HEK293 (cell line): ENCODE measurements at regions not wholly inside any gene's neighbourhood (a gene's known extent, or its start where the extent isn't known, plus 50 kb on each side); places are given as distances from the start of the nearest gene placed in this dataset.

Source experiments
- CTCF ChIA-PET: fragments of 350-600 bp; formaldehyde crosslinking; extraction: SDS; loops from one replicate; lab custom pipeline; 2021; ENCODE audit warnings: antibody characterized with exemption; lab: Yijun Ruan, JAX
- POLR2A ChIA-PET: fragments of 300-600 bp; formaldehyde crosslinking; extraction: SDS; loops from one replicate; lab custom pipeline; 2020; ENCODE audit warnings: antibody characterized with exemption, inconsistent platforms; lab: Yijun Ruan, JAX
- H3K27ac ChIP-seq: fragments of 200-500 bp; sonication (Bioruptor generic); 2 replicates; pipeline ENCODE4 v1.5.1; 2014; ENCODE audit warnings: low read depth, low read length, control low read depth, inconsistent platforms; ENCODE audit errors: extremely low read depth
- H3K36me3 ChIP-seq, 2 experiments: fragments of 200-500 bp in 1 of 2; sonication (Bioruptor generic) in 1 of 2; 1 replicate in 1 of 2; 2 replicates in 1 of 2; pipeline ENCODE4 v1.5.1; 2014 to 2017; ENCODE audit warnings: inconsistent platforms in 2 of 2, low read length in 2 of 2; ENCODE audit not compliant: control insufficient read depth in 2 of 2, insufficient read depth in 1 of 2
- H3K4me1 ChIP-seq: fragments of 200-500 bp; sonication (Bioruptor generic); 2 replicates; pipeline ENCODE4 v1.5.1; 2014; ENCODE audit warnings: mild to moderate bottlenecking, low read length, inconsistent platforms; ENCODE audit not compliant: control insufficient read depth, insufficient read depth
- H3K4me3 ChIP-seq: 2 replicates; pipeline ENCODE4 v1.5.1; 2011; ENCODE audit warnings: low read depth, mild to moderate bottlenecking, control low read depth, low read length, moderate library complexity
- H3K9me3 ChIP-seq: fragments of 200-500 bp; sonication (Bioruptor generic); 2 replicates; pipeline ENCODE4 v1.5.1; 2014; ENCODE audit warnings: low read depth, low read length, inconsistent platforms; ENCODE audit not compliant: control insufficient read depth, insufficient read depth
- IKZF3 ChIP-seq: fragments of 450-650 bp; IDR thresholded peaks from 2 replicates; pipeline ENCODE4 v1.5.0; 2018; ENCODE audit warnings: missing biosample characterization, mild to moderate bottlenecking, missing genetic modification characterization, moderate library complexity
- SETDB1 ChIP-seq: IDR thresholded peaks from one replicate; pipeline ENCODE4 v1.6.1; 2017; ENCODE audit warnings: mild to moderate bottlenecking, low read length, moderate library complexity, mixed read lengths; ENCODE audit not compliant: insufficient read length
- YY2 ChIP-seq: fragments of 450-650 bp; formaldehyde crosslinking; IDR thresholded peaks from 2 replicates; pipeline ENCODE4 v1.5.1; 2016; ENCODE audit warnings: missing biosample characterization, missing genetic modification characterization
- ZFHX2 ChIP-seq: fragments of 450-650 bp; formaldehyde crosslinking; conservative IDR thresholded peaks from 2 replicates; pipeline ENCODE4 v1.5.1; 2016; ENCODE audit warnings: missing biosample characterization, missing genetic modification characterization
- ZNF146 ChIP-seq: fragments of 450-650 bp; formaldehyde crosslinking; IDR thresholded peaks from 2 replicates; pipeline ENCODE4 v1.5.1; 2016; ENCODE audit warnings: missing biosample characterization, missing genetic modification characterization
- ZNF169 ChIP-seq: fragments of 450-650 bp; formaldehyde crosslinking; IDR thresholded peaks from 2 replicates; pipeline ENCODE4 v1.5.1; 2016; ENCODE audit warnings: missing biosample characterization, missing genetic modification characterization
- ZNF223 ChIP-seq: fragments of 450-650 bp; formaldehyde crosslinking; IDR thresholded peaks from 2 replicates; pipeline ENCODE4 v1.5.1; 2016; ENCODE audit warnings: missing biosample characterization, missing genetic modification characterization
- ZNF335 ChIP-seq: fragments of 450-650 bp; formaldehyde crosslinking; conservative IDR thresholded peaks from 2 replicates; pipeline ENCODE4 v1.5.1; 2016; ENCODE audit warnings: missing biosample characterization, missing genetic modification characterization
- ZNF341 ChIP-seq: fragments of 450-650 bp; formaldehyde crosslinking; IDR thresholded peaks from 2 replicates; pipeline ENCODE4; 2016; ENCODE audit warnings: low read depth, missing biosample characterization, missing genetic modification characterization
- ZNF394 ChIP-seq: fragments of 450-650 bp; formaldehyde crosslinking; IDR thresholded peaks from 2 replicates; pipeline ENCODE4 v1.5.1; 2016; ENCODE audit warnings: missing biosample characterization, missing genetic modification characterization, mild to moderate bottlenecking, moderate library complexity, borderline replicate concordance
- ZNF433 ChIP-seq: fragments of 450-650 bp; formaldehyde crosslinking; IDR thresholded peaks from 2 replicates; pipeline ENCODE4 v1.5.1; 2016; ENCODE audit warnings: missing biosample characterization, missing genetic modification characterization, low read depth
- ZNF558 ChIP-seq: fragments of 450-650 bp; formaldehyde crosslinking; IDR thresholded peaks from 2 replicates; pipeline ENCODE4 v1.5.1; 2016; ENCODE audit warnings: missing biosample characterization, missing genetic modification characterization
- ZNF596 ChIP-seq: fragments of 450-650 bp; IDR thresholded peaks from 2 replicates; pipeline ENCODE4 v1.5.0; 2018; ENCODE audit warnings: missing biosample characterization, mild to moderate bottlenecking, missing genetic modification characterization, moderate library complexity
- ZNF621 ChIP-seq: fragments of 450-650 bp; formaldehyde crosslinking; IDR thresholded peaks from 2 replicates; pipeline ENCODE4 v1.5.1; 2017; ENCODE audit warnings: missing biosample characterization, missing genetic modification characterization
- ZNF654 ChIP-seq: fragments of 450-650 bp; formaldehyde crosslinking; IDR thresholded peaks from 2 replicates; pipeline ENCODE4 v1.5.1; 2016; ENCODE audit warnings: low read depth, missing biosample characterization, missing genetic modification characterization
- TF ChIP-seq, protein P1 (sequence below): fragments of 450-650 bp; formaldehyde crosslinking; IDR thresholded peaks from 2 replicates; pipeline ENCODE4 v1.5.1; 2016; ENCODE audit warnings: missing biosample characterization, missing genetic modification characterization
- TF ChIP-seq, protein P2 (sequence below): fragments of 450-650 bp; formaldehyde crosslinking; IDR thresholded peaks from 2 replicates; pipeline ENCODE4 v1.5.1; 2016; ENCODE audit warnings: missing biosample characterization, missing genetic modification characterization, borderline replicate concordance
- TF ChIP-seq, protein P3 (sequence below): fragments of 450-650 bp; formaldehyde crosslinking; IDR thresholded peaks from 2 replicates; pipeline ENCODE4 v1.5.1; 2016; ENCODE audit warnings: missing biosample characterization, missing genetic modification characterization
- TF ChIP-seq, protein P4 (sequence below): fragments of 450-650 bp; formaldehyde crosslinking; IDR thresholded peaks from 2 replicates; pipeline ENCODE4 v1.5.1; 2017; ENCODE audit warnings: missing biosample characterization, mild to moderate bottlenecking, missing genetic modification characterization, moderate library complexity

DNA sequence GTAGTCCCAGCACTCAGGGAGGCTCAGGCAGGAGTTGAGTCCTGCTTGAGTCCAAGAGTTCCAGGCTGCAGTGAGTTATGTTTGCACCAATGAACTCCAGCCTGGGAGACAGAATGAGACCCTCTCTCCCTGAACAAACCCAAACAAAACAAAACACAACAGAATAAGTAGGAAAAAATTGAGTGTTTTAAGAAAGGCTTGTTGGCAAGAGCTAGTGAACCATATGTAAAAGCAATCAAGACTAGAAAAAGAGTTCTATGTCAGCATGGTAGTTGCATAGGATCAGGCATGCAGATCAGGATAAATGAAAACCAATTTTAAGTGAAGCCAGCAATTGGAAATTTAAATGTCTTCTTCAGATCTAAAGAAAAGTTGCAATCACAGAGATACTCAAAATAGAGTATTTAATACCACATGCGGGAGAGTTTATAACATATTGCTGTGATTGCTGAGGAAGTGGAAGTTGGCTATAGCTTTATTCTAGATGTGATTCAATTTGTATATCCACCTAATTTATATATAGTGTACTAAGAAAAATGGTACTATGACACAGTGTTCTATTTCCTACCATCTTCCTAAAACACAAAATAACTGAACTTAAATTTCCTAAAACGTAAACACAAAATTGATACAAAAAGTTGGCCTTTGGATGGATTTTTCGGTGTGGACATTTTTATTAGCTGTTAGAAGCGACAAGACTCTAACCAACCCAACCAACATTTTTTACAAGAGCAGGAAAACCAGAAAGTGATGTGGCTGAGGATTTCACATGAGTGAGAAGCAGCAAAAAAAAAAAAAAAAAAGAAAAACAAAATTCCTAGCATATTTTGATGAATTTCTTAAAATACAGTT lies 101.9 kb upstream of the ROBO1 start (continued):
- TF ChIP-seq, protein P1, sequence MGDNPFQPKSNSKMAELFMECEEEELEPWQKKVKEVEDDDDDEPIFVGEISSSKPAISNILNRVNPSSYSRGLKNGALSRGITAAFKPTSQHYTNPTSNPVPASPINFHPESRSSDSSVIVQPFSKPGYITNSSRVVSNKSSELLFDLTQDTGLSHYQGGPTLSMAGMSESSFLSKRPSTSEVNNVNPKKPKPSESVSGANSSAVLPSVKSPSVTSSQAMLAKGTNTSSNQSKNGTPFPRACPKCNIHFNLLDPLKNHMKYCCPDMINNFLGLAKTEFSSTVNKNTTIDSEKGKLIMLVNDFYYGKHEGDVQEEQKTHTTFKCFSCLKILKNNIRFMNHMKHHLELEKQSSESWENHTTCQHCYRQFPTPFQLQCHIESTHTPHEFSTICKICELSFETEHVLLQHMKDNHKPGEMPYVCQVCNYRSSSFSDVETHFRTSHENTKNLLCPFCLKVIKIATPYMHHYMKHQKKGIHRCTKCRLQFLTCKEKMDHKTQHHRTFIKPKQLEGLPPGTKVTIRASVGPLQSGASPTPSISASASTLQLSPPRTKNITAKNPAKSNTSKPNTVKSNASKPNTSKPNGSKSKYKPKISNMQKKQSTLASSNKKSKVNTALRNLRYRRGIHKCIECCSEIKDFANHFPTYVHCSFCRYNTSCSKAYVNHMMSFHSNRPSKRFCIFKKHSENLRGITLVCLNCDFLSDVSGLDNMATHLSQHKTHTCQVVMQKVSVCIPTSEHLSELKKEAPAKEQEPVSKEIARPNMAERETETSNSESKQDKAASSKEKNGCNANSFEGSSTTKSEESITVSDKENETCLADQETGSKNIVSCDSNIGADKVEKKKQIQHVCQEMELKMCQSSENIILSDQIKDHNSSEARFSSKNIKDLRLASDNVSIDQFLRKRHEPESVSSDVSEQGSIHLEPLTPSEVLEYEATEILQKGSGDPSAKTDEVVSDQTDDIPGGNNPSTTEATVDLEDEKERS (tag by site-specific recombination) = no peak
- TF ChIP-seq ZNF433 (tag by site-specific recombination) = no peak
- no peak for TF ChIP-seq ZNF146
- no peak for TF ChIP-seq YY2 (tag by site-specific recombination)
- TF ChIP-seq ZNF341 = no peak
- no peak for TF ChIP-seq ZNF596
- no peak for TF ChIP-seq ZNF394
- TF ChIP-seq, protein P2, sequence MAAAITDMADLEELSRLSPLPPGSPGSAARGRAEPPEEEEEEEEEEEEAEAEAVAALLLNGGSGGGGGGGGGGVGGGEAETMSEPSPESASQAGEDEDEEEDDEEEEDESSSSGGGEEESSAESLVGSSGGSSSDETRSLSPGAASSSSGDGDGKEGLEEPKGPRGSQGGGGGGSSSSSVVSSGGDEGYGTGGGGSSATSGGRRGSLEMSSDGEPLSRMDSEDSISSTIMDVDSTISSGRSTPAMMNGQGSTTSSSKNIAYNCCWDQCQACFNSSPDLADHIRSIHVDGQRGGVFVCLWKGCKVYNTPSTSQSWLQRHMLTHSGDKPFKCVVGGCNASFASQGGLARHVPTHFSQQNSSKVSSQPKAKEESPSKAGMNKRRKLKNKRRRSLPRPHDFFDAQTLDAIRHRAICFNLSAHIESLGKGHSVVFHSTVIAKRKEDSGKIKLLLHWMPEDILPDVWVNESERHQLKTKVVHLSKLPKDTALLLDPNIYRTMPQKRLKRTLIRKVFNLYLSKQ (tag by site-specific recombination) = no peak
- TF ChIP-seq ZNF335 (tag by site-specific recombination) = no peak
- no peak for TF ChIP-seq ZNF621 (tag by site-specific recombination)
- TF ChIP-seq ZNF558 = no peak

DNA sequence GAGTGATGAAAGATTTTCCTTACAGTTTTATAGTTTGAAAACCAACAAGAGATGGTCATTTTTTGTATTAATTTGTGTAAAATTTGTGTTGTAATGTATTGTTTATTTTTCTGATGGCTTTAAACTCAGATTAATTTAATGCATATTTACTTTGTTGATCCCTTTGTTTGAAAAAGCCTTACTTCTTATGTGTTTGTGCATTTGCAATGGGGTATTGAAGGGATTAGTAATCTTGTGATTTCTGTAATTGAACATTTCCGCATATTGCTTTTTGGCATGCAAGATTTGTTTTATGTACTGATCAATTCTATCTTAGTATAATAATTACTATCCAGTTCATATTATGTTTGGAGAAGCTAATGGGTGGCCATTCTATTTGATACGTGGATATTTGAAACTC lies 98.4 kb upstream of the ROBO1 start:
- TF ChIP-seq, protein P3, sequence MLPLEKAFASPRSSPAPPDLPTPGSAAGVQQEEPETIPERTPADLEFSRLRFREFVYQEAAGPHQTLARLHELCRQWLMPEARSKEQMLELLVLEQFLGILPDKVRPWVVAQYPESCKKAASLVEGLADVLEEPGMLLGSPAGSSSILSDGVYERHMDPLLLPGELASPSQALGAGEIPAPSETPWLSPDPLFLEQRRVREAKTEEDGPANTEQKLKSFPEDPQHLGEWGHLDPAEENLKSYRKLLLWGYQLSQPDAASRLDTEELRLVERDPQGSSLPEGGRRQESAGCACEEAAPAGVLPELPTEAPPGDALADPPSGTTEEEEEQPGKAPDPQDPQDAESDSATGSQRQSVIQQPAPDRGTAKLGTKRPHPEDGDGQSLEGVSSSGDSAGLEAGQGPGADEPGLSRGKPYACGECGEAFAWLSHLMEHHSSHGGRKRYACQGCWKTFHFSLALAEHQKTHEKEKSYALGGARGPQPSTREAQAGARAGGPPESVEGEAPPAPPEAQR (tag by site-specific recombination) = no peak
- no peak for TF ChIP-seq ZNF169
- no peak for TF ChIP-seq ZNF223
- TF ChIP-seq ZFHX2 (tag by site-specific recombination) = no peak
- TF ChIP-seq ZNF654 = no peak
- CTCF ChIA-PET = no interaction called here
- H3K4me3 ChIP-seq = no peak overlapping the region
- POLR2A ChIA-PET = no interaction called here
- H3K4me1 ChIP-seq = no peaks in the 10 kb centered on the region
- H3K27ac ChIP-seq = no peak overlapping the region
- H3K36me3 ChIP-seq = no peaks in the 10 kb centered on the region
- H3K9me3 ChIP-seq = no peaks in the 10 kb centered on the region

DNA sequence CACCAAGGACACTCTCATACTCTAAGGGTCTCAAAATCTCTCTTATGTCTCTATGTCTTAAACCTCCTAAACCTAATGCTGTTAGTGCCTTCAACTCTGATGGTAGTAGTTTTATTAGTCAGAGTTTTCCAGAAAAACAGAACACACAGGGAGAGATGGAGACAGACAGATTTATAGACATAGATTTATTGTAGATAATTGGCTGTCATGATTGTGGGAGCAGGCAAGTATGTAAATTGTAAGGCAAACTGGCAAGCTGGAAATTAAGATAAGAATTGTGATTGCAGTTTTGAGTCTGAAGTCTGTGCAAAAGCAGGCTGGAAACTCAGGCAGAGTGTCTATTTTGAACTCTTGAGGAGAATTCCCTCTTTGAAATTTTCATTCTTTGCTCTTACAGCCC lies 96.3 kb upstream of the ROBO1 start:
- Histone ChIP-seq H3K27ac (no peak overlapping the region), H3K36me3 (no peaks in the 10 kb centered on the region), H3K4me3 (no peak overlapping the region), H3K4me1 (no peaks in the 10 kb centered on the region), H3K9me3 (no peaks in the 10 kb centered on the region)
- ChIA-PET POLR2A (no interaction called here), CTCF (no interaction called here)
- TF ChIP-seq IKZF3 (tag by site-specific recombination) = no peak
- TF ChIP-seq SETDB1 = no peak
- TF ChIP-seq, protein P4, sequence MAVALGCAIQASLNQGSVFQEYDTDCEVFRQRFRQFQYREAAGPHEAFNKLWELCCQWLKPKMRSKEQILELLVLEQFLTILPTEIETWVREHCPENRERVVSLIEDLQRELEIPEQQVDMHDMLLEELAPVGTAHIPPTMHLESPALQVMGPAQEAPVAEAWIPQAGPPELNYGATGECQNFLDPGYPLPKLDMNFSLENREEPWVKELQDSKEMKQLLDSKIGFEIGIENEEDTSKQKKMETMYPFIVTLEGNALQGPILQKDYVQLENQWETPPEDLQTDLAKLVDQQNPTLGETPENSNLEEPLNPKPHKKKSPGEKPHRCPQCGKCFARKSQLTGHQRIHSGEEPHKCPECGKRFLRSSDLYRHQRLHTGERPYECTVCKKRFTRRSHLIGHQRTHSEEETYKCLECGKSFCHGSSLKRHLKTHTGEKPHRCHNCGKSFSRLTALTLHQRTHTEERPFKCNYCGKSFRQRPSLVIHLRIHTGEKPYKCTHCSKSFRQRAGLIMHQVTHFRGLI = no peak
